IMR-90 (cell line): ENCODE measurements at regions not wholly inside any gene's neighbourhood (a gene's known extent, or its start where the extent isn't known, plus 50 kb on each side); places are given as distances from the start of the nearest gene placed in this dataset.

Experiments
- ATAC-seq: fragments of 200-7000 bp; cut with Tn5 transposase; 2 replicates; pipeline ENCODE4 v1.9.1; 2020; ENCODE audit warnings: low read depth, mild to moderate bottlenecking, moderate library complexity
- BruUV-seq: library from RNA; stranded (reverse); fragments of 400-500 nt; replicated peaks from 2 replicates; lab custom pipeline; 2021; lab: Mats Ljungman, UMichigan
- CTCF ChIA-PET: fragments of 300-600 bp; formaldehyde crosslinking; extraction: SDS; loops from one replicate; lab custom pipeline; 2021; ENCODE audit warnings: antibody characterized with exemption; lab: Yijun Ruan, JAX
- POLR2A ChIA-PET: fragments of 300-600 bp; sonication (Branson Sonifier 250); formaldehyde crosslinking; loops from one replicate; lab custom pipeline; 2022; ENCODE audit warnings: antibody characterized with exemption; ENCODE audit not compliant: unreplicated experiment; lab: Charles Lee
- DNase-seq: peaks from one replicate; pipeline ENCODE4 v3.0.0; 2013
- H2AFZ ChIP-seq: replicated peaks from 2 replicates; pipeline ENCODE3; 2013; ENCODE audit warnings: low read length, mild to moderate bottlenecking; ENCODE audit not compliant: poor library complexity
- H2AK5ac ChIP-seq: 2 replicates; pipeline ENCODE4 v1.6.1; 2013; ENCODE audit warnings: low read depth, low read length, inconsistent platforms
- H2AK9ac ChIP-seq: replicated peaks from 2 replicates; pipeline ENCODE3; 2013; ENCODE audit warnings: mild to moderate bottlenecking, low read depth, low read length, moderate library complexity; ENCODE audit not compliant: poor library complexity
- H2BK120ac ChIP-seq: 2 replicates; pipeline ENCODE4 v1.6.1; 2013; ENCODE audit warnings: low read depth, low read length, inconsistent platforms
- H2BK15ac ChIP-seq: 3 replicates; pipeline ENCODE4 v1.6.1; 2013; ENCODE audit warnings: low read depth, low read length, inconsistent platforms
- H2BK20ac ChIP-seq: 2 replicates; pipeline ENCODE4 v1.6.1; 2013; ENCODE audit warnings: low read depth, mild to moderate bottlenecking, inconsistent platforms, low read length, moderate library complexity
- H2BK5ac ChIP-seq: 2 replicates; pipeline ENCODE4 v1.6.1; 2013; ENCODE audit warnings: mild to moderate bottlenecking, low read depth, low read length, inconsistent platforms; ENCODE audit not compliant: poor library complexity, severe bottlenecking
- H3K14ac ChIP-seq: replicated peaks from 2 replicates; pipeline ENCODE4 v1.6.1; 2013; ENCODE audit warnings: low read depth, low read length, inconsistent platforms
- H3K18ac ChIP-seq: 2 replicates; pipeline ENCODE4 v1.6.1; 2013; ENCODE audit warnings: low read depth, low read length, control low read depth
- H3K23ac ChIP-seq: 2 replicates; pipeline ENCODE4 v1.6.1; 2013; ENCODE audit warnings: low read depth, low read length, inconsistent platforms
- H3K27ac ChIP-seq: 2 replicates; pipeline ENCODE4 v1.5.1; 2013; ENCODE audit warnings: mild to moderate bottlenecking, control low read depth, low read length; ENCODE audit not compliant: insufficient read depth
- H3K27me3 ChIP-seq: 2 replicates; pipeline ENCODE4 v1.6.1; 2013; ENCODE audit warnings: low read length; ENCODE audit not compliant: control insufficient read depth, insufficient read depth
- H3K36me3 ChIP-seq: 2 replicates; pipeline ENCODE4 v1.6.1; 2013; ENCODE audit warnings: low read length, mixed read lengths; ENCODE audit not compliant: control insufficient read depth, insufficient read depth
- H3K4ac ChIP-seq: 2 replicates; pipeline ENCODE4 v1.6.1; 2013; ENCODE audit warnings: low read depth, low read length, inconsistent platforms
- H3K4me1 ChIP-seq: 2 replicates; pipeline ENCODE4 v1.6.1; 2013; ENCODE audit warnings: low read length, mixed read lengths; ENCODE audit not compliant: control insufficient read depth, insufficient read depth
- H3K4me2 ChIP-seq: 2 replicates; pipeline ENCODE4 v1.6.1; 2013; ENCODE audit warnings: low read depth, mild to moderate bottlenecking, control low read depth, low read length, moderate library complexity
- H3K4me3 ChIP-seq: 2 replicates; pipeline ENCODE4 v1.5.1; 2013; ENCODE audit warnings: low read depth, mild to moderate bottlenecking, control low read depth, low read length, moderate library complexity; ENCODE audit not compliant: insufficient read depth
- H3K56ac ChIP-seq: 2 replicates; pipeline ENCODE4 v1.6.1; 2013; ENCODE audit warnings: low read length, inconsistent platforms; ENCODE audit not compliant: insufficient read depth; ENCODE audit errors: extremely low read depth
- H3K79me1 ChIP-seq, 2 experiments: 2 replicates each; pipeline ENCODE4 v1.6.1; 2013; ENCODE audit warnings: low read length in 2 of 2, inconsistent platforms in 1 of 2, low read depth in 1 of 2
- H3K9ac ChIP-seq: 2 replicates; pipeline ENCODE4 v1.6.1; 2013; ENCODE audit warnings: low read depth, low read length, control low read depth
- H3K9me1 ChIP-seq: 2 replicates; pipeline ENCODE4 v1.6.1; 2013; ENCODE audit warnings: low read length, inconsistent platforms; ENCODE audit not compliant: insufficient read depth
- H3K9me3 ChIP-seq: 2 replicates; pipeline ENCODE4 v1.6.1; 2013; ENCODE audit warnings: low read length; ENCODE audit not compliant: control insufficient read depth, insufficient read depth
- H4K20me1 ChIP-seq: 2 replicates; pipeline ENCODE4 v1.6.1; 2013; ENCODE audit warnings: low read length, inconsistent platforms; ENCODE audit not compliant: insufficient read depth
- H4K5ac ChIP-seq: 2 replicates; pipeline ENCODE4 v1.6.1; 2013; ENCODE audit warnings: mild to moderate bottlenecking, low read depth, low read length, control low read depth
- H4K8ac ChIP-seq, 2 experiments: 2 replicates each; pipeline ENCODE4 v1.6.1; 2013; ENCODE audit warnings: low read depth in 2 of 2, low read length in 2 of 2, control low read depth in 1 of 2, inconsistent platforms in 1 of 2
- H4K91ac ChIP-seq: 2 replicates; pipeline ENCODE4 v1.6.1; 2013; ENCODE audit warnings: low read depth, low read length, inconsistent platforms; ENCODE audit not compliant: insufficient read depth
- CEBPB ChIP-seq: IDR thresholded peaks from 2 replicates; pipeline ENCODE4 v1.6.1; 2012; ENCODE audit warnings: low read depth, low read length, improper control_type of control experiment
- CTCF ChIP-seq: conservative IDR thresholded peaks from 2 replicates; pipeline ENCODE4 v1.5.1; 2012; ENCODE audit warnings: mild to moderate bottlenecking, low read depth, low read length, improper control_type of control experiment
- ELK1 ChIP-seq: fragments of 150-350 bp; IDR thresholded peaks from 2 replicates; pipeline ENCODE4 v1.6.1; 2016; ENCODE audit warnings: low read depth, mild to moderate bottlenecking, low read length, moderate library complexity, borderline replicate concordance
- FOS ChIP-seq: fragments of 150-350 bp; IDR thresholded peaks from 2 replicates; pipeline ENCODE4 v1.6.1; 2016; ENCODE audit warnings: low read depth, low read length
- MAFK ChIP-seq: IDR thresholded peaks from 2 replicates; pipeline ENCODE4 v1.6.1; 2012; ENCODE audit warnings: low read depth, low read length, improper control_type of control experiment
- MAZ ChIP-seq: IDR thresholded peaks from 2 replicates; pipeline ENCODE4 v1.6.1; 2012; ENCODE audit warnings: low read depth, mild to moderate bottlenecking, low read length, improper control_type of control experiment, moderate library complexity, borderline replicate concordance
- MXI1 ChIP-seq: IDR thresholded peaks from 2 replicates; pipeline ENCODE4 v1.6.1; 2012; ENCODE audit warnings: low read depth, mild to moderate bottlenecking, low read length, moderate library complexity, borderline replicate concordance
- NFE2L2 ChIP-seq: fragments of 150-350 bp; IDR thresholded peaks from 2 replicates; pipeline ENCODE4 v1.6.1; 2016; ENCODE audit warnings: low read depth, mild to moderate bottlenecking, low read length
- POLR2A ChIP-seq: IDR thresholded peaks from 2 replicates; pipeline ENCODE4 v1.6.1; 2012; ENCODE audit warnings: mild to moderate bottlenecking, low read depth, low read length
- RAD21 ChIP-seq: IDR thresholded peaks from 2 replicates; pipeline ENCODE4 v1.6.1; 2012; ENCODE audit warnings: low read length, improper control_type of control experiment
- RCOR1 ChIP-seq: IDR thresholded peaks from 2 replicates; pipeline ENCODE4 v1.6.1; 2012; ENCODE audit warnings: mild to moderate bottlenecking, low read length, improper control_type of control experiment; ENCODE audit not compliant: insufficient replicate concordance
- RFX5 ChIP-seq: IDR thresholded peaks from 2 replicates; pipeline ENCODE4 v1.8.0; 2012; ENCODE audit warnings: low read depth, mild to moderate bottlenecking, low read length, moderate library complexity
- SMC3 ChIP-seq: fragments of 150-350 bp; IDR thresholded peaks from 2 replicates; pipeline ENCODE4 v1.6.1; 2016; ENCODE audit warnings: low read depth, mild to moderate bottlenecking, antibody characterized with exemption, low read length, moderate library complexity
- WGBS, 2 experiments: methylation state at CpG; one replicate each; pipeline versions ENCODE4 v1.1.5 to v1.1.7; 2013; ENCODE audit warnings: missing lambda C conversion rate in 2 of 2; ENCODE audit not compliant: insufficient read length in 1 of 2; ENCODE audit errors: extremely low coverage in 2 of 2; 5-methylcytosine and 5-hydroxymethylcytosine counted together
- dilution Hi-C: fragments of 300-500 bp; cut with HindIII; formaldehyde crosslinking; loops from one replicate; pipeline ENCODE4 v1.14.3; 2018; ENCODE audit warnings: low sequenced_read_pairs; ENCODE audit not compliant: unreplicated experiment
- in situ Hi-C: fragments of 300-500 bp; cut with MboI; formaldehyde crosslinking; loops from 3 replicates; pipeline ENCODE4 v1.14.3; 2019; ENCODE audit warnings: low sequenced_read_pairs, inconsistent platforms, mixed read lengths
- intact Hi-C: fragments of 100-400 bp; cut with micrococcal nuclease; formaldehyde crosslinking; loops from 2 replicates; pipeline ENCODE4 v1.10.0; 2022

GRCh38 chr2:9771481-9772017 is 71.7 kb upstream of the TAF1B start:
- H3K4ac ChIP-seq, result no peak overlapping the region
- H2AK9ac ChIP-seq, result peak overlapping the region; percentile 30
- H2BK5ac ChIP-seq, result no peak overlapping the region
- H3K56ac ChIP-seq, result no peak overlapping the region
- DNase-seq, result peak; percentile 80
- H4K8ac ChIP-seq, result no peak overlapping the region
- no peak overlapping the region for H2AK5ac ChIP-seq
- H3K23ac ChIP-seq, result no peak overlapping the region
- TF ChIP-seq MAFK (no peak), FOS (no peak), CTCF (peak; percentile 16; the same call in 1 of the 2 replicates), ELK1 (no peak), RCOR1 (no peak), MAZ (no peak), RFX5 (peak; percentile 49; the same call in 1 of the 2 replicates), MXI1 (no peak), CEBPB (no peak), SMC3 (no peak), NFE2L2 (no peak), POLR2A (no peak), RAD21 (no peak)
- no TSS peak for BruUV-seq
- H3K36me3 ChIP-seq, result no peaks in the 10 kb centered on the region
- H3K4me2 ChIP-seq, result no peak overlapping the region
- WGBS, 2 experiments, result 55% methylated on average over 2 of the region's 8 CpGs; no CpG with 5 or more reads in 1 of the 2 experiments
- H3K4me3 ChIP-seq, result no peak overlapping the region
- no peaks in the 10 kb centered on the region for H3K9me3 ChIP-seq
- H2BK15ac ChIP-seq, result no peak overlapping the region
- intact Hi-C loops (no loop called here), dilution Hi-C loops (no loop called here), in situ Hi-C loops (no loop called here)
- H3K9ac ChIP-seq, result no peak overlapping the region
- CTCF ChIA-PET, result interaction anchor here (0.7 to 0.9 kb wide), 3 partner anchors 14 to 113 kb away, joined by 3 to 12 read pairs (median 4); no protein-coding TSS in a partner anchor
- no peak overlapping the region for H4K91ac ChIP-seq
- POLR2A ChIA-PET, result no interaction called here
- no peaks in the 10 kb centered on the region for H3K9me1 ChIP-seq
- H3K27me3 ChIP-seq, result peaks cover 13% of the 10 kb centered on the region; the same call in 1 of the 2 replicates
- H3K18ac ChIP-seq, result no peak overlapping the region
- H3K14ac ChIP-seq, result 0 out of 2 replicates have a peak overlapping the region, but pooled peaks have one; percentile 52
- H3K4me1 ChIP-seq, result peaks cover 9% of the 10 kb centered on the region; the same call in 1 of the 2 replicates
- no peaks in the 10 kb centered on the region for H3K79me1 ChIP-seq
- no peak overlapping the region for H2BK20ac ChIP-seq
- H3K27ac ChIP-seq, result no peak overlapping the region
- ATAC-seq, result peak; percentile 54
- H2BK120ac ChIP-seq, result no peak overlapping the region
- no peaks in the 10 kb centered on the region for H4K20me1 ChIP-seq
- no peak overlapping the region for H4K5ac ChIP-seq
- H2AFZ ChIP-seq, result no peak overlapping the region
